GM21619 (cell line): ENCODE measurements at regions not wholly inside any gene's neighbourhood (a gene's known extent, or its start where the extent isn't known, plus 50 kb on each side); places are given as distances from the start of the nearest gene placed in this dataset.

Source experiments
- ATAC-seq: cut with Tn5 transposase; IDR thresholded peaks from one replicate; pipeline ENCODE4 v1.9.1; 2021; ENCODE audit not compliant: unreplicated experiment

- no peak for ATAC-seq
Measured at GRCh38 chr12:42977451-42978230, 388.1 kb upstream of the PRICKLE1 start.

GRCh38 chr12:42976620-42977019 lies 387.1 kb upstream of the PRICKLE1 start:
- ATAC-seq, result no peak

GRCh38 chr12:42976122-42976521 lies 386.6 kb upstream of the PRICKLE1 start:
- no peak for ATAC-seq

- no peak for ATAC-seq
Measured at GRCh38 chr12:42969355-42969754, 379.8 kb upstream of the PRICKLE1 start.

- no peak for ATAC-seq
Measured at GRCh38 chr12:42968426-42968825, 378.9 kb upstream of the PRICKLE1 start.

GRCh38 chr12:42967850-42968249 lies 378.3 kb upstream of the PRICKLE1 start:
- ATAC-seq, result no peak

GRCh38 chr12:42963988-42964387 lies 374.4 kb upstream of the PRICKLE1 start:
- ATAC-seq, result no peak

GRCh38 chr12:42962384-42962783 lies 372.8 kb upstream of the PRICKLE1 start:
- ATAC-seq, result no peak

- no peak for ATAC-seq
Measured at GRCh38 chr12:42961395-42961794, 371.8 kb upstream of the PRICKLE1 start.

- no peak for ATAC-seq
Measured at GRCh38 chr12:42960087-42960527, 370.6 kb upstream of the PRICKLE1 start.

GRCh38 chr12:42958291-42958674 lies 368.7 kb upstream of the PRICKLE1 start:
- ATAC-seq, result no peak

GRCh38 chr12:42957561-42958290 lies 368.2 kb upstream of the PRICKLE1 start:
- ATAC-seq, result no peak

- no peak for ATAC-seq
Measured at GRCh38 chr12:42957136-42957535, 367.6 kb upstream of the PRICKLE1 start.

GRCh38 chr12:42953021-42953420 lies 363.5 kb upstream of the PRICKLE1 start:
- ATAC-seq, result no peak

GRCh38 chr12:42946871-42947381 lies 357.4 kb upstream of the PRICKLE1 start:
- ATAC-seq, result no peak

GRCh38 chr12:42945927-42946326 lies 356.4 kb upstream of the PRICKLE1 start:
- no peak for ATAC-seq

GRCh38 chr12:42944516-42944915 lies 355.0 kb upstream of the PRICKLE1 start:
- ATAC-seq, result no peak

GRCh38 chr12:42936991-42937390 lies 347.4 kb upstream of the PRICKLE1 start:
- no peak for ATAC-seq

- ATAC-seq, result no peak
Measured at GRCh38 chr12:42936260-42936659, 346.7 kb upstream of the PRICKLE1 start.

GRCh38 chr12:42935756-42936155 lies 346.2 kb upstream of the PRICKLE1 start:
- ATAC-seq, result no peak

GRCh38 chr12:42935090-42935489 lies 345.5 kb upstream of the PRICKLE1 start:
- no peak for ATAC-seq

- no peak for ATAC-seq
Measured at GRCh38 chr12:42933461-42934081, 344.0 kb upstream of the PRICKLE1 start.
